ENCODE measurements at regions not wholly inside any gene's neighbourhood (a gene's known extent, or its start where the extent isn't known, plus 50 kb on each side); places are given as distances from the start of the nearest gene placed in this dataset.

- no peaks in the 10 kb centered on the region for H3K27me3 ChIP-seq
- no peaks in the 10 kb centered on the region for H3K36me3 ChIP-seq (replicated peaks in 1 of 2)
- H3K27ac ChIP-seq: no peak overlapping the region
- DNase-seq: no peak
- 74 to 84% (median 77%) methylated on average over 2 of the region's 2 CpGs for WGBS, 4 donors
- TF ChIP-seq CTCF (IDR thresholded peaks at IDR 0.05): no peak
- no peak for TF ChIP-seq POLR2A (IDR thresholded peaks at IDR 0.05)
- H3K4me1 ChIP-seq (replicated peaks in 1 of 2): no peaks in the 10 kb centered on the region
- H3K9me3 ChIP-seq (replicated peaks in 1 of 3): no peaks in the 10 kb centered on the region
- H3K4me3 ChIP-seq: no peak overlapping the region
- intact Hi-C loops (cut with DNase I): no loop called here
These were observed 1274.1 kb upstream of the SPRY2 start for GRCh38 chr13:81615031-81615430.

- 27 to 55% (median 44%) methylated on average over 1 of the region's 1 CpG for WGBS, 4 donors
- Histone ChIP-seq H3K27ac (no peak overlapping the region), H3K36me3 (replicated peaks in 1 of 2) (no peaks in the 10 kb centered on the region), H3K9me3 (replicated peaks in 1 of 3) (no peaks in the 10 kb centered on the region), H3K4me1 (replicated peaks in 1 of 2) (no peaks in the 10 kb centered on the region), H3K4me3 (no peak overlapping the region), H3K27me3 (no peaks in the 10 kb centered on the region)
- TF ChIP-seq POLR2A (IDR thresholded peaks at IDR 0.05) (no peak), CTCF (IDR thresholded peaks at IDR 0.05) (no peak)
- intact Hi-C loops (cut with DNase I): no loop called here
- DNase-seq: no peak
These were observed 1269.7 kb upstream of the SPRY2 start for GRCh38 chr13:81610644-81611043.

GRCh38 chr13:81609335-81609734, 1268.4 kb upstream of the SPRY2 start:
- no peak for DNase-seq
- Histone ChIP-seq H3K36me3 (replicated peaks in 1 of 2) (no peaks in the 10 kb centered on the region), H3K9me3 (replicated peaks in 1 of 3) (no peaks in the 10 kb centered on the region), H3K4me1 (replicated peaks in 1 of 2) (no peaks in the 10 kb centered on the region), H3K27me3 (no peaks in the 10 kb centered on the region), H3K4me3 (no peak overlapping the region), H3K27ac (no peak overlapping the region)
- no peak for TF ChIP-seq POLR2A (IDR thresholded peaks at IDR 0.05)
- TF ChIP-seq CTCF (IDR thresholded peaks at IDR 0.05): no peak
- 81 to 88% (median 85%) methylated on average over 2 of the region's 2 CpGs for WGBS, 4 donors
- intact Hi-C loops (cut with DNase I): no loop called here

GRCh38 chr13:81606074-81606473, 1265.1 kb upstream of the SPRY2 start:
- DNase-seq: no peak
- no peaks in the 10 kb centered on the region for H3K36me3 ChIP-seq (replicated peaks in 1 of 2)
- intact Hi-C loops (cut with DNase I): no loop called here
- no peak overlapping the region for H3K4me3 ChIP-seq
- no peak overlapping the region for H3K27ac ChIP-seq
- H3K27me3 ChIP-seq: no peaks in the 10 kb centered on the region
- WGBS, 4 donors: 85 to 91% (median 88%) methylated on average over 12 of the region's 12 CpGs
- no peak for TF ChIP-seq POLR2A (IDR thresholded peaks at IDR 0.05)
- no peak for TF ChIP-seq CTCF (IDR thresholded peaks at IDR 0.05)
- no peaks in the 10 kb centered on the region for H3K9me3 ChIP-seq (replicated peaks in 1 of 3)
- no peaks in the 10 kb centered on the region for H3K4me1 ChIP-seq (replicated peaks in 1 of 2)
